ENCODE measurements at regions not wholly inside any gene's neighbourhood (a gene's known extent, or its start where the extent isn't known, plus 50 kb on each side); places are given as distances from the start of the nearest gene placed in this dataset.
A peak's percentile ranks its signal among the peaks of the same experiment; 100 is the strongest.

- intact Hi-C loops (cut with DNase I; ENCODE audit: low total_unique reads), result no loop called here
- H3K4me3 ChIP-seq (ENCODE audit: low read depth, poor library complexity, severe bottlenecking), result no peak overlapping the region
- WGBS, 2 donors, result 87 to 95% methylated on average over 5 of the region's 5 CpGs
- no peak for DNase-seq (ENCODE audit: low spot score in 2 of 2)
- TF ChIP-seq POLR2A (IDR thresholded peaks at IDR 0.05) (no peak), CTCF (IDR thresholded peaks at IDR 0.05) (no peak)
These were observed 244.0 kb upstream of the JAG1 start for GRCh38 chr20:10917826-10918225.

- intact Hi-C loops (cut with DNase I; ENCODE audit: low total_unique reads), result no loop called here
- 46 to 50% methylated on average over 6 of the region's 6 CpGs for WGBS, 2 donors
- DNase-seq (ENCODE audit: low spot score in 2 of 2), result peak in 1 of 2 donors; percentile 87
- TF ChIP-seq POLR2A (IDR thresholded peaks at IDR 0.05), result no peak
- TF ChIP-seq CTCF (IDR thresholded peaks at IDR 0.05), result no peak
- no peak overlapping the region for H3K4me3 ChIP-seq (ENCODE audit: low read depth, poor library complexity, severe bottlenecking)
These were observed 245.8 kb upstream of the JAG1 start for GRCh38 chr20:10919396-10920140.

DNA sequence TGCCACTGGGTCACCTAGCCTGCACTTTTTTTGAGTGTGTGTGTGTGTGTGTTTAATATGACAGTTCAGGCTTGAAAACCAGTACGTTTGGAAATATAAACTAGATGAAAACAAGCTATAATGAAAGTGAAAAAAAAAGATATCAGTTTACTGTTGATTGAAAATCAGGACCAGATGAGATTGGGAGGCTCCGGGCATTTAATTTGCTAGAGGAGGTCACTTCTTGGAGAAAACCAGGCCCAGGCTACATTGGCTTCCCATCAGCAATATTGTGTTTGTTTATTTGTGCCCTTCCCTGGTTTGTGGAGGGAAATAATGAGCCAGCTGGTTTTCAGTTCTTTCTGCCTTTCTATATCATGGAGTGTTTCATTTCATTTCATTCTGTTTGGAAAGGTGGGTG, 246.6 kb upstream of the JAG1 start:
- TF ChIP-seq CTCF (IDR thresholded peaks at IDR 0.05) (no peak), POLR2A (IDR thresholded peaks at IDR 0.05) (no peak)
- intact Hi-C loops (cut with DNase I; ENCODE audit: low total_unique reads), result no loop called here
- DNase-seq (ENCODE audit: low spot score in 2 of 2), result no peak
- no peak overlapping the region for H3K4me3 ChIP-seq (ENCODE audit: low read depth, poor library complexity, severe bottlenecking)
- WGBS, 2 donors, result 48 to 60% methylated on average over 2 of the region's 2 CpGs

- no peak overlapping the region for H3K4me3 ChIP-seq (ENCODE audit: low read depth, poor library complexity, severe bottlenecking)
- no peak for TF ChIP-seq CTCF (IDR thresholded peaks at IDR 0.05)
- no peak for TF ChIP-seq POLR2A (IDR thresholded peaks at IDR 0.05)
- DNase-seq (ENCODE audit: low spot score in 2 of 2), result no peak
- intact Hi-C loops (cut with DNase I; ENCODE audit: low total_unique reads), result no loop called here
- 86 to 89% methylated on average over 2 of the region's 2 CpGs for WGBS, 2 donors
These were observed 247.8 kb upstream of the JAG1 start for GRCh38 chr20:10921491-10922010.

GRCh38 chr20:10922506-10922905, 248.7 kb upstream of the JAG1 start:
- intact Hi-C loops (cut with DNase I; ENCODE audit: low total_unique reads), result no loop called here
- no peak for DNase-seq (ENCODE audit: low spot score in 2 of 2)
- no peak overlapping the region for H3K4me3 ChIP-seq (ENCODE audit: low read depth, poor library complexity, severe bottlenecking)
- WGBS, 2 donors, result 58 to 60% methylated on average over 1 of the region's 1 CpG
- TF ChIP-seq POLR2A (IDR thresholded peaks at IDR 0.05), result no peak
- TF ChIP-seq CTCF (IDR thresholded peaks at IDR 0.05), result no peak

DNA sequence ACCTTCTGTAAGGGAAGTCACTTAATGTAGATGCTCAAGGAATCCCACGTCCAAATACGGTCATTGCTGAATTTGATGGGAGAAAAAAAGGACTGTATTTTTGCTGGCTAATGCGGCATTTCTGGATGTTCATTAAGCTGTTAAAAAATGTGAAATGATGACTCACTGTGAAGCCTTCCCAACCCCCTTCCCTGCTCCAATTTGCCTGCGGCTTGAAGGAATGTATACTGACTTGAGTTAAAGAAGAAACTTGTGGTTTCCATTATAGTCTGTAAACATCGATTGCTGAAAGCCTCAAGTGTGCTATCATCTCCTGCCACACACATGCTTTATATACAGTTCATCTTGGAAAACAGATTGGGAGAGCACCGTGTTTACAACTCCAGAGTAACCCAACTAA, 249.1 kb upstream of the JAG1 start:
- intact Hi-C loops (cut with DNase I; ENCODE audit: low total_unique reads), result no loop called here
- no peak for TF ChIP-seq CTCF (IDR thresholded peaks at IDR 0.05)
- TF ChIP-seq POLR2A (IDR thresholded peaks at IDR 0.05), result no peak
- no peak for DNase-seq (ENCODE audit: low spot score in 2 of 2)
- no peak overlapping the region for H3K4me3 ChIP-seq (ENCODE audit: low read depth, poor library complexity, severe bottlenecking)
- WGBS, 2 donors, result 29 to 34% methylated on average over 6 of the region's 6 CpGs

All from lower leg skin (tissue), 4 donors.